ENCODE measurements at regions not wholly inside any gene's neighbourhood (a gene's known extent, or its start where the extent isn't known, plus 50 kb on each side); places are given as distances from the start of the nearest gene placed in this dataset.
"Not testable (repeated sequence)": the region's sequence is repeated elsewhere in the genome, so short reads cannot be mapped to it uniquely, and the experiment has no call there.

GRCh38 chr12:116361414-116362223 lies 84.1 kb upstream of the MED13L start:
- DNase-seq = no peak

DNA sequence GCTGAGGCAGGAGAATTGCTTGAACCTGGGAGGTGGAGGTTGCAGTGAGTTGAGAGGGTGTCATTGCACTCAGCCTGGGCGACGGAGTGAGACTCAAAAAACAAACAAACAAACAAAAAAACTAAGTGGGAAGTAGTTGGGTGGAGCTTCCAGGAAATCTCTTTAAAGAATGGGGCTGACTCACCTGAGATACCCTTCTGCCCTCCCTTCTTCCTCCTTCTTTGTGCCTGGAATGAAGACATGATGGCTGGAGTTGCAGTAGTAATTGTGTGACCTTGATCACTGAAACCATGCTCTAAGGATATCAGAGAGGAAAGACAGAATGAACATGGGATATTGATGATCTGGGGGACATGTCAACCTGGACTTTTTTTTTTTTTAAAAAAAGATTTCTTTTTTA lies 87.6 kb upstream of the MED13L start:
- DNase-seq = no peak

DNA sequence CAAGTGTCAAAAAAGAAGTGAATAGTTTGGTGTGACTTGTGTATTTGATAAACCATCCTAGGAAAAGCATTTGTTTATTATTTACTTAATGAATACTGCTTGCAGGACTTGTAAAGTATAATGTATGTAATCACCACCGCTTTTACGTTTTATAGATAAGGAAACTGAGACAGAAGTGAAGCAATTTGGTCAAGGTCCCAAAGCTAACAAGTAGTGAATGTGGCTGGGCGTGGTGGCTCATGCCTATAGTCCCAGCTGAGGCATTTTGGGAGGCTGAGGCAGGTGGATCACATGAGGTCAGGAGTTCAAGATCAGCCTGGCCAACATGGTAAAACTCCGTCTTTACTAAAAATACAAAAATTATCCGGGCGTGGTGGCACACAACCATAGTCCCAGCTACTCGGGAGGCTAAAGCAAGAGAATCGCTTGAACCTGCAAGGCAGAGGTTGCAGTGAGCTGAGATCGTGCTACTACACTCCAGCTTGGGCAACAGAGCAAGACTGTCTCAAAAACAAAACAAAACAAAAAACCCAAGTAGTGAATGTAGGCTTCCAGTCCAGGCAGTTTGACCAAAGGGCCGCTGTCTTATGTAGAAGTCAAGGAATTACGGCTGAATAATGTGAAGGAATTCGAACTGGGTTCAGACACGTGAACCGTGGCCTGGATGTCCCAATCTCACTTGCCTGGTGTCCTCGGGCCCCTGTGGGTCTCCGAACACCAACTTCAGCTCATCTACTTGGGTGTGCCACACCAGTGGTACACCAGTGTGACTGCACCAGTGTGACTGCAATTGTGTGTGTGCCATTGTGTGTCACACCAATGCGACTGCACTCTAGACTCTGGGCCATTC lies 88.3 kb upstream of the MED13L start:
- no peak for DNase-seq

DNA sequence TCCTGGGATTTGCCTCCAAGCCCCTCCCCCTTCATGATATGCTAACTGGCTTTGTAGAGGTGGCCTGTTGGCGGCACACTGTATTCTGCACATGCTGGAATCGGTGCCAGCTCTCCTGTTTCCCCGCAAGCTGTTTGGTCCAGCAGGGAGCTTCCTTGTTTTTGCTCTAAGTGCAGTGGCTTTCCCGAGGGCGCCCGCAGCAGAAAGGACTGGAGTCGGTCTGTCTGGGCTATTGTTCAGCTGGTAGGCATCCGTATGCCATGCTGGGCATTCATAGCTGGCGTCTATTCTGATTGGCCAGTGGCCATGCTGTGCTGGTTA lies 88.9 kb upstream of the MED13L start:
- DNase-seq = no peak

GRCh38 chr12:116366824-116367223 lies 89.3 kb upstream of the MED13L start:
- DNase-seq = no peak

- no peak for DNase-seq
These were observed 91.0 kb upstream of the MED13L start for GRCh38 chr12:116368196-116369194.

- no peak for DNase-seq
These were observed 92.5 kb upstream of the MED13L start for GRCh38 chr12:116370004-116370404.

GRCh38 chr12:116370886-116371580 lies 93.5 kb upstream of the MED13L start:
- no peak for DNase-seq

DNA sequence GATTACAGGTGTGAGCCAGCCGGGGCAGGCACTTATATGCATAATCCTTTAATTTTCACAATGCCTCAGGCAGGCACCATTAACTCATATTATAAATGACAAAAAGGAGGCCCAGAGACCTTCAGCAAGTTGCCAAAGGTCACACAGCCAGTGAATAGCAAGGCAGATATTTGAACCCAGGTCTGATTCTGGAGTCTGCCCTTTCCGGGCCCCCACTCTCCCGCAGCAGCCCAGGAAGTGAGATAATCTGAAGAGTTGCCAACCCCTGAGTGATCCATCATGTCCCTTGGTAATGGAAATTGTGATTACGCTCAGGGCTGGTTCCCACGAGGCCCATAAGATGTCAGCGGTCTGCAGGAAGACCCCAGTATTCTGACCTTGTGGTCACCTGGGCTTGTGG lies 95.3 kb upstream of the MED13L start:
- no peak for DNase-seq

DNA sequence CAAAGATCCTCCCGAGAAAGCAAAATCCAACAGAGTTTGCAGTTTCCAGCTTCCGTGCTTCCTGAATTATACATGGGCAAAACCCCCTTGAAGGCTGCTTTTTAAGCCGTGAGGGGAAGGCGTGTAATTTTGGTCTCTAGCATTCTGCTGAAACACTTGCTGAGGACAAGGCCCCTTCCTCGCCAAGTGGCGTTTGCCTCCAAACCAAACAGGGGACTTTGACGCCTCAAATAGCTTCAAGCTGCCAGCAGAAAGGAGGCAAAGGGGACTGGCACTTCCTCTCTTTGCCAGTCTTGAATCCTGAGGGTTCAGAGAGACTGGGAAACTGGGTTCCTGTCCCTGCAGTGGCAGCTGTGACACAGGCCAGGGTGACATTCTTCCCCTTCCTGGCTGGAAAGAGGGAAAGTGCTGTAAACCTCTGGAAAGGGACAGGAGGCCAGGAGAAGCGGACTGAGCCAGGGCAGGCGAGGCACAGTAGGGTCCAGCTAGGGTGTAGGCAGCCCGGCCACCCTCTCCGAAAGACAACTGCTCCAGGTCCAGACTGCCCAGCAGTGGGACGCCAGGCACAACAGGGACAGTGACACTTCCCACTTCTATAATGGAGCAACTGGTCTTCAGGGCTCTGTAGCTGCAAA lies 96.2 kb upstream of the MED13L start:
- no peak for DNase-seq

DNA sequence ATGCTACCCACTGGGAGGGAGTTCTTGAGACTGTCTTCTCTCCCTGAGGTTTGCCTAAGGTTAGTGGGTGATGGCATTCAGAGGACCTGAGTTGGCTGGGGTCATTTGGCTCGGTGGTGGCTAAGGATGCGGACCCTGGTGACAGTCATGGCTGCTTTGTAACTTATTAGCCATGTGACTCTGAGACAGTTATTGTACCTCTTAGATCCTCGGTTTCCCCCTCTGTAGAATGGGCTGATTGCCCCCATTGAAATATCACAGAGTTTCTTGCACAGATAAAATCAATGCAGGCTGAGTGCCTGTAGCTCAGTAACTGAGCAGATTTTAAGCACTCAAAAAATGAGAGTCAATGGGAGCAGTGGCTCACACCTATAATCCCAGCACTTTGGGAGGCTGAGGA lies 96.7 kb upstream of the MED13L start:
- no peak for DNase-seq

DNA sequence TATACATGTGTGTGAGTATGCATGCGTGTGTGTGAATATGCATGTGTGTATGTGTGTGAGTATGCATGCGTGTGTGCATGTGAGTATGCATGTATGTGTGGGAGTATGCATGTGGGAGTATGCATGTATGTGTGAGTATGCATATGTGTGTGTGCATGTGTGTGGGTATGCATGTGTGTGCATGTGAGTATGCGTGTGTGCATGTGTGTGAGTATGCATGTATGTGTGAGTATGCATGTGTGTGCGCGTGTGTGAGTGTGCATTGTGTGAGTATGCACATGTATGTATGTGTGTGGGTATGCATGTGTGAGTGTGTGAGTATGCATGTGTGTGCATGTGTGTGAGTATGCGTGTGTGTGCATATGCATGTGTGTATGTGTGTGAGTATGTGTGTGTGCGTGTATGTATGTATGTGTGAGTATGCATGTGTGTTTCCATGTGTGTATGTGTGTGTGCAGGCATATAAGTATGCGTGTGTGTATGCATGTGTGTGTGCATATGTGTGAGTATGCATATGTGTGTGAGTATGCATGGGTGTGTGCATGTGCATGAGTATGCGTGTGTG lies 97.9 kb upstream of the MED13L start:
- DNase-seq = no peak

DNA sequence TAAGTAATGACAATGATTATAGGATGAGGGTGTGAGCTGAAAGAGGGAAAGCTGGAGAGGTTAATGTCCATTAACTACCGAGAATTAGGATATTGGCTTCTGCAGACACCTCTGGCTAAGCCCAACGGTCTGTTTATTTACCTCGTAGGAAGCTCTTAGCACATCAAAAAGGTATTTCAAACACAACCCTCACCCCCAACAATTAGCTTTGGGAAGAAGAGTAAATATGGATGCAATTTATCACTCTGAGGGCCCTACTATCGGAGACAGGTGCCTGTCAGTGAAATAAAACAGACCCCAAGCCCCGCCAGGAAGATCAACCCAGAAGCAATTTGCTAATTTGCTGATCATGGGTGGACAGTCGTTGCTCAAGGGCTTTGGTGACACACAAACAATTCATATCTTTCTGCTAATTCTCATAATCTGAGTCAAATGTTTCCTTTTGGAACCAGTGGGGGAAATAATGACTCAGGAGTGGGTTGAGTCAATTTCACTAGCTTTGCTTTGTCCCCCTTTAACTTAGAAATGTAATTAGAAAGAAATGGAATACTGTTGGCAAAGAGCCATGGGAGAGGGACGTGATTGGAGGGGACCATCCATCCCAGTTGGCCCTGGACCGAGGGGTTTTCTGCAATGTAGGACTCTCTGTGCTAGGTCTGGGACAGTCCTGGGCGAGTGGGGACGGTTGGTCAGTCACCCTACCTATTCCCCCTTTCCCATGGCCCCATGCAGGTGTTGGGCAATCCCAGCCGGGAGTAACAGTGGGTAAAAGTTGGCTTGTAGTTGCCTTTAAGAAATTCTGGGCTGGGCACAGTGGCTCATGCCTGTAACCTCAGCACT lies 99.1 kb upstream of the MED13L start:
- no peak for DNase-seq

DNA sequence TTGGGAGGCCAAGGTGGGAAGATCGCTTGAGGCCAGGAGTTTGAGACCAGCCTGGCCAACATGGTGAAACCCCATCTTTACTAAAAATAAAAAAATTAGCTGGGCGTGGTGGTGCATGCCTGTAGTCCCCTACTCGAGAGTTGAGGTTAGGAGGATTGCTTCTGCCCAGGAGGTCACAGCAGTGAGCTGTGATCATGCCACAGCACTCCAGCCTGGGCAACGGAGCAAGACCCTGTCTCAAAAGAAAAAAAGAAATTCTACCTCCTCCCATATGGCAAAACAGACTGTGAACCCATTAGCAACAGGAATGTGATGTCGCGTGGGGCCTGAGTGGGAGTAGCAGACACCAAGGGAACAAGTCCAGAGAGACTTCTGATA lies 99.7 kb upstream of the MED13L start:
- DNase-seq = not testable (repeated sequence)

DNA sequence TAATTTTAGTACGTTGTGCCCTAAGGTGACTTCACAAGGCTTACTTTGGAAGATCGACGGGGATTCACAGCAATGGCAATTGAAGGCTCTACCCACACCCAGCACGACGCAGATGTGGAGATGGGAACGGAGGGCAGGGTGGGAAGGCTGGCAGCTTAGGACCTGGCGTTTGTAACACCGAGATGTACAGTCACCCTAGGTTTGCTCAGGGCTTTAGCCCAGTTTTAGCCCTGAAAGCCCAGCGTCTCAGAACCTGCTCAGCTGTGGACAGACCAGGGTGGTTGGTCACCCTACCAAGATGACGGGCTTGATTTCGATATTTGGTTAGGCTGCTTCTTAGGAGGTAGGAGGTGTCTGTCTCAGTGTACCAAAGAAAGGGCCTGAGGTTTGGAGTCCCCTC lies 100.5 kb upstream of the MED13L start:
- DNase-seq = no peak

DNA sequence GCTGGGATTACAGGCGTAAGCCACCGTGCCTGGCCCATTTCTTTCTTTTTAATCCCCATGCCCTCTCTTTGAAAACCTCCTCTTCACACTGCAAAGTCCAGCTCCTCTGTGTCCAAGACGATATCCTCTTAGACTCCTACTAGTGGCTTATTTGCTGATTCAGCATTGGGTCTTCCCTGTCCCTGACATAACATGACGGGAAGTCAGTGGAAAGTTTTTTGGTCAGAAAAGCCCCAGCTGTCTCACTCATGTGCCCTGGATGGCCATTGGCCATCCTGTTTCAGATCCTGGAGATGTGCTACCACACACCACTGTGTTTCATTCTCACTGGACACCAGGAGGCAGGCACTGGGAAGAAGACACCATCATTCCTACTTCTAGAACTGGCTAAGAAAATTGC lies 102.6 kb upstream of the MED13L start:
- DNase-seq = no peak

- DNase-seq = not testable (repeated sequence)
These were observed 103.2 kb upstream of the MED13L start for GRCh38 chr12:116380740-116381139.

GRCh38 chr12:116381240-116381743 lies 103.8 kb upstream of the MED13L start:
- DNase-seq = no peak

DNA sequence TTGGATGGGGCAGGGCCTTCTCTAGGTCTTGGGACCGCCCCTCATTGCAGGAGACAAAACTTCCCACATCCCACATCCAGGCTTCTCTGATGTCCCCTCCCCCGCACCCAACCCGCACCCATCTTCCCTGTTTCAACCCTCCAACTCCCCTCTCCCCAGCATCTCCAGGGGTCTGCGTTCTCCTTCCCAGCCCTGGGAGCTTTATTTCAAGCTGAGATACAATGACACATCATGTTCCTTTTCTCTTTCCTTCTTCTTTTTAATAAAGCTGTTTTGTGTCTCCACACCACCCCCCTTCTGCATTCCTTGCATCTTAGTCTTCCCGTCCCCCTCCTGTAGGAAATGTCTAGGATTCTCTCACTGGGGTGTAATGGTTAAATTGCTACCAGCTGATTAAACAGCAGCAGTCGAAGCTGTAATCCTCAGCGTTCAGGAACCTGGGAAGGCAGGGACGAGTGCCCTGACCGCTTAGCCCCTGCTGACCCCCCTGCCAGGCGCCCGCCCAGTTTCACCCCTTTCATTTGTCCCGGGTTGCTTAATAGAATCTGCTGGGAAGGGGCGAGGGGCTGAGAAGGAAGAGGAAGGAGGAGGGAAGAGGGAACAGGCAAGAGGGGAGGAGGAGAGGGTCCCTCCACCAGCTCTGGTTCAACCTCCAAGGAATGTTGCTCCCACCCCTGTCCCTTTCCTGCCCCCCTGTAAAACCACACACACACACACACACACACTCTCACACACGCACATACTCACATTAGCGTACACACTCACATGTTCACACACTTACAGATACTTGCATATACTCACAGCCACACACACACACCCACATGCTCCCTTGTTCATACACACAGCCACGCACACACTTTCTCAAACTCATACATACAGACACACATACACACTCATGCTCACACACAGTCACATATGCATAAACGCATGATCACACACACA lies 104.5 kb upstream of the MED13L start:
- no peak for DNase-seq

Data from activated CD4-positive, alpha-beta T cell treated with anti-CD3 and anti-CD28 coated beads for 4 hours (primary cell).